Esophagus squamous epithelium (tissue), 5 donors: ENCODE measurements at regions not wholly inside any gene's neighbourhood (a gene's known extent, or its start where the extent isn't known, plus 50 kb on each side); places are given as distances from the start of the nearest gene placed in this dataset.

Experiments
- DNase-seq: peaks from one replicate; lab custom pipeline; 2025; lab: John Stamatoyannopoulos, UW
- H3K27ac ChIP-seq, 4 donors: fragments of 200-600 bp; sonication (generic); one replicate each; pipeline ENCODE4 v1.5.1; 2016 to 2019; ENCODE audit warnings: mild to moderate bottlenecking in 1 of 4
- H3K27me3 ChIP-seq, 4 donors: fragments of 200-600 bp; sonication (generic); 1 replicate in 3 of 4; 2 replicates in 1 of 4; pipeline versions ENCODE4 v1.5.1 to v1.6.0; 2017 to 2021; ENCODE audit warnings: antibody characterized with exemption in 1 of 4
- H3K36me3 ChIP-seq, 3 donors: fragments of 200-600 bp; sonication (generic); one replicate each; pipeline ENCODE4 v1.5.1; 2016 to 2019
- H3K4me1 ChIP-seq, 3 donors: fragments of 200-600 bp; sonication (generic); one replicate each; pipeline ENCODE4 v1.5.1; 2017 to 2019
- H3K4me3 ChIP-seq, 4 donors: fragments of 200-600 bp; sonication (generic); 1 replicate in 3 of 4; 2 replicates in 1 of 4; pipeline ENCODE4 v1.5.1; 2016 to 2019; ENCODE audit warnings: mild to moderate bottlenecking in 2 of 4, moderate library complexity in 1 of 4
- H3K9me3 ChIP-seq, 3 donors: fragments of 200-600 bp; sonication (generic); one replicate each; pipeline ENCODE4 v1.5.1; 2016 to 2019
- CTCF ChIP-seq, 6 experiments: fragments of 450-650 bp in 4 of 6; fragments of 200-600 bp in 2 of 6; sonication (generic) in 2 of 6; IDR thresholded peaks; one replicate each; pipeline ENCODE4 v1.5.1; 2016 to 2019; ENCODE audit warnings: antibody characterized with exemption in 6 of 6, mild to moderate bottlenecking in 4 of 6, moderate library complexity in 4 of 6
- POLR2A ChIP-seq, 4 donors: fragments of 450-650 bp; IDR thresholded peaks; one replicate each; pipeline ENCODE4 v1.6.1; 2017; ENCODE audit warnings: antibody characterized with exemption in 4 of 4, mild to moderate bottlenecking in 4 of 4, moderate library complexity in 3 of 4
- WGBS, 2 donors: methylation state at CpG; one replicate each; pipeline ENCODE4 v1.1.5; 2018; 5-methylcytosine and 5-hydroxymethylcytosine counted together
- intact Hi-C: fragments of 100-400 bp; cut with DNase I; formaldehyde crosslinking; loops from one replicate; pipeline ENCODE4 v1.15.0; 2022
- donor health status: DM: yes; HTN: yes; CAD: no.

GRCh38 chr2:38434595-38434994, 57.5 kb upstream of the ATL2 start:
- Histone ChIP-seq H3K36me3 (no peaks in the 10 kb centered on the region), H3K4me1 (peaks cover 12 to 58% (median 22%) of the 10 kb centered on the region in 3 donors), H3K9me3 (no peaks in the 10 kb centered on the region), H3K27me3 (no peaks in the 10 kb centered on the region), H3K4me3 (no peak overlapping the region), H3K27ac (no peak overlapping the region)
- no peak for TF ChIP-seq CTCF (IDR thresholded peaks at IDR 0.05)
- no peak for TF ChIP-seq POLR2A (IDR thresholded peaks at IDR 0.05)
- no peak for DNase-seq
- intact Hi-C loops: no loop called here

DNA sequence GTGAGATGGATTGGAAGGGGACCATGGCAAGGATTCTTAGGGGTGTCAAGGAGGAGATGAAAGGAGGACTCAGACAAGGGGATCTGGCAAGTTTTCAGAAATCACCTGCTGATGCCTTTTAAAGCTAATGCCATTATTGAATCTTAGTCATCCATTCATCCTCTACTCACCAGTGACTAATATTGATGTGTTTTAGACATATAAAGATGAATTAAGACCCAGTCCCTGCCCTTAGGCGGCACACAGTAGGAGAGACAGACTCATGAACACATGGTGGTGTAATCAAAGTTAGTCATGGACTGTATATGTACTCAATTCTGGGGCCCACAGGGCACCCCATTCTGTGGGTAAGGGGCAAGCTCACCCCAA, 56.5 kb upstream of the ATL2 start:
- Histone ChIP-seq H3K9me3 (no peaks in the 10 kb centered on the region), H3K4me3 (no peak overlapping the region), H3K27me3 (no peaks in the 10 kb centered on the region), H3K4me1 (peaks cover 10 to 58% (median 14%) of the 10 kb centered on the region in 3 donors), H3K27ac (no peak overlapping the region), H3K36me3 (no peaks in the 10 kb centered on the region)
- intact Hi-C loops: no loop called here
- DNase-seq: no peak
- TF ChIP-seq POLR2A (IDR thresholded peaks at IDR 0.05) (no peak), CTCF (IDR thresholded peaks at IDR 0.05) (no peak)
- WGBS, 2 donors: 25 to 69% methylated on average over 1 of the region's 1 CpG

DNA sequence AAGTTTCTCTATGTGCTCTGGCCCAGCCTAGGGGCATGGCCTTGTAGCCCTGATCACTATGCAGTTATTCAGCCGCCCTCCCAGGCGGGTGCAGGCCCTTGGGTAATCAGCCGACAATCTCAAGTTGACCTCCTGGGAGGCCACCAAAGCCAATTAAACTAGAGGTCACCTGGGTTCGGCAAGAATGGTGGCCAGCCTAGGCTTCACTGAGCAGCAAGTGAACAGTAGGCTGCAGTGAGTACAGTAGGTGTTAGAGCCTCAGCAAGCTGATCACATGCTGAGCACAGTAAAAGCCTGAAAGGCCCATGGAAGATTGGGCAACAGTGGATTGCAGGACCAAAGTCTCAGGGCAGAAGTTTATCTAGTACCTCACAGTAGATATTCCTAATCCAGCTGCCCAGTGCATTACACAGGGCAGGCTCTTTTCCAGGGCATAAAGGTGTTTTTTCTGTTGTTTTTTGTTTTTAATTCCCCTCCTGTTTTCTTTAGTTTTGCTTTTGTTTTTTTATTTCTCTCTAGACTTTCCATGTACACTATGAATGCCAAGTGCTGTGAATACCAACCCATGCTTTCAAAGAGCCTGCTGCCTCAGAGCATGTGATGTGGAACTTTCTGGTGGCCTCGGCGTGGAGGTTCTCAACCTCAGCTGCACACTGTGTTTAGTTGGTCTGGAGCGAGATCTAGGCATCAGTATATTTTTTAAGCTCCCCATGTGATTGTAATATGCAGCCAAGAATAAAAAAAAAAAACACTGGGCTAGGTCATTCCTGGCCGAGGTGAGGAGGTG, 55.9 kb upstream of the ATL2 start:
- intact Hi-C loops: no loop called here
- H3K27ac ChIP-seq: peak overlapping the region in 2 of 4 donors; percentile 14 to 30

DNA sequence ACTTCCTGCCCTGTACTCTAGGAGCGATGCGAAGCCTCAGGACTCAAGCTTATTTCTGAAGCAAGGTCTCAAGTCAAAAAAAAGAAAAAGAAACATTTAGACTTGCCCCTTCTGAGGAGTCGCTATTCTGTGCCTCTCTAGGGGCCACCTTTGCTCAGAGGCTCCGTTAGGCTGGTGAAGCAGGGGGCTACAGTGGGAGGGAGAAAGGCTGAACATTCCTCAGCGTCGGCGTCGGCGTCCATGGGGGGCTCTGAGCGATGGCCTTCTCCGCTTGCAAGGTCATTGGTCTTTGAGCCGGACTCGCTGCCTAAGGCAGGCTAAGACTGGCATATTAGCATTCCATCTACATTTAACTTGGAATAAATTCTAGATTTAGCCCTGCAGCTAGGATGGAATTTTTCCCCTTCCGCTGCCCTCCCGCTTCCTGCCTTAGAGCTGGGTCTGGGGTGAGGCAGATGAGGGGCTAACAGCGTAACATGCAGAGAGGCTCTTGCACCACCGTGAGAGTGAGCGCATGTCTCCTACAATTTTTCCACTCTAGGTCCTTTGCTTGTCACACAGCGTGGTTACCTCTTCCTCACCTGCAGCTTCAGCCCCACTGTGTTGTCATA, 53.6 kb upstream of the ATL2 start:
- no peak for DNase-seq
- intact Hi-C loops: no loop called here
- H3K27me3 ChIP-seq: no peaks in the 10 kb centered on the region
- no peaks in the 10 kb centered on the region for H3K36me3 ChIP-seq
- 83 to 86% methylated on average over 19 of the region's 19 CpGs for WGBS, 2 donors
- H3K9me3 ChIP-seq: no peaks in the 10 kb centered on the region
- H3K4me1 ChIP-seq: peaks cover 12 to 43% (median 16%) of the 10 kb centered on the region in 3 donors
- H3K27ac ChIP-seq: no peak overlapping the region
- TF ChIP-seq CTCF (IDR thresholded peaks at IDR 0.05): no peak
- no peak for TF ChIP-seq POLR2A (IDR thresholded peaks at IDR 0.05)
- no peak overlapping the region for H3K4me3 ChIP-seq

More for the DNA sequence above, 55.9 kb upstream of the ATL2 start:
- Histone ChIP-seq H3K4me1 (peaks cover 12 to 58% (median 15%) of the 10 kb centered on the region in 3 donors), H3K27me3 (no peaks in the 10 kb centered on the region), H3K36me3 (no peaks in the 10 kb centered on the region), H3K9me3 (no peaks in the 10 kb centered on the region), H3K4me3 (no peak overlapping the region)
- TF ChIP-seq CTCF (IDR thresholded peaks at IDR 0.05) (no peak), POLR2A (IDR thresholded peaks at IDR 0.05) (no peak)
- no peak for DNase-seq
- WGBS, 2 donors: 65 to 68% methylated on average over 7 to 8 of the region's 8 CpGs

DNA sequence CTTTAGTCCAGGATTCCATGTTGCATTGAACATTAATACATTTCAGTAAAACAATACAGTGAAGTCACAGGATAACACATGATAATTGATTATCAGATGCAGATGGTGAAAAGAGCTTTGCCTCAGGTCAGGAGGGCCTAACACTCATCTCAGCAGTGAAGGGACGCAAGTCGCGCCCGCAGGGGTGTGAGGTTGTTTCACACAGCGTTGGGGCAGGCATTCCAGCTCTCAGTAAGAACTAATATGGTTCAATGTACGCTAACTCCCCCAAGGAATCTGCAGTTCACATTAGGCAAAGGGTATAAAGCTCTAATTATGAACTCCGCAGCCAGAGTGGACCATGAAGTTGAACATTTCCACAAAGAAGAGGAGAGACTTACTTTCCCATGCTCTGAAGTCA, 53.1 kb upstream of the ATL2 start:
- TF ChIP-seq POLR2A (IDR thresholded peaks at IDR 0.05) (no peak), CTCF (IDR thresholded peaks at IDR 0.05) (no peak)
- DNase-seq: no peak
- intact Hi-C loops: no loop called here
- Histone ChIP-seq H3K27me3 (no peaks in the 10 kb centered on the region), H3K36me3 (no peaks in the 10 kb centered on the region), H3K27ac (no peak overlapping the region), H3K4me1 (peaks cover 12 to 43% (median 16%) of the 10 kb centered on the region in 3 donors), H3K4me3 (no peak overlapping the region), H3K9me3 (no peaks in the 10 kb centered on the region)
- 88 to 92% methylated on average over 7 of the region's 7 CpGs for WGBS, 2 donors
